ENCODE measurements at regions not wholly inside any gene's neighbourhood (a gene's known extent, or its start where the extent isn't known, plus 50 kb on each side); places are given as distances from the start of the nearest gene placed in this dataset.
"Not testable (repeated sequence)": the region's sequence is repeated elsewhere in the genome, so short reads cannot be mapped to it uniquely, and the experiment has no call there.

GRCh38 chr4:27685947-27686346, 825.3 kb downstream of the STIM2 start:
- Histone ChIP-seq H3K9me3 (ENCODE audit: low read depth, low read length) (no peaks in the 10 kb centered on the region), H3K4me1 (ENCODE audit: insufficient read depth, low read length) (no peaks in the 10 kb centered on the region), H4K20me1 (ENCODE audit: insufficient read depth, low read length) (no peaks in the 10 kb centered on the region), H3K4me2 (ENCODE audit: insufficient read depth, low read length) (no peak overlapping the region), H3K79me2 (ENCODE audit: insufficient read depth, low read length) (no peaks in the 10 kb centered on the region), H3K27ac (ENCODE audit: low read depth, low read length) (no peak overlapping the region), H3K36me3 (ENCODE audit: insufficient read depth, low read length) (no peaks in the 10 kb centered on the region), H3K27me3 (ENCODE audit: insufficient read depth, low read length) (no peaks in the 10 kb centered on the region), H2AFZ (ENCODE audit: low read length) (no peak overlapping the region), H3K4me3 (ENCODE audit: insufficient read depth, low read length) (no peak overlapping the region)
- TF ChIP-seq CTCF (IDR thresholded peaks at IDR 0.05; ENCODE audit: extremely low read depth, low read depth, low read length), result no peak
- DNase-seq (ENCODE audit: insufficient read length, low spot score, missing footprints), result no peak

GRCh38 chr4:27692158-27692557, 831.5 kb downstream of the STIM2 start:
- no peaks in the 10 kb centered on the region for H3K36me3 ChIP-seq (ENCODE audit: insufficient read depth, low read length)
- DNase-seq (ENCODE audit: insufficient read length, low spot score, missing footprints), result no peak
- no peak for TF ChIP-seq CTCF (IDR thresholded peaks at IDR 0.05; ENCODE audit: extremely low read depth, low read depth, low read length)
- H3K27me3 ChIP-seq (ENCODE audit: insufficient read depth, low read length), result no peaks in the 10 kb centered on the region
- no peak overlapping the region for H3K27ac ChIP-seq (ENCODE audit: low read depth, low read length)
- no peaks in the 10 kb centered on the region for H4K20me1 ChIP-seq (ENCODE audit: insufficient read depth, low read length)
- no peak overlapping the region for H2AFZ ChIP-seq (ENCODE audit: low read length)
- H3K79me2 ChIP-seq (ENCODE audit: insufficient read depth, low read length), result no peaks in the 10 kb centered on the region
- H3K4me1 ChIP-seq (ENCODE audit: insufficient read depth, low read length), result no peaks in the 10 kb centered on the region
- H3K9me3 ChIP-seq (ENCODE audit: low read depth, low read length), result no peaks in the 10 kb centered on the region
- no peak overlapping the region for H3K4me3 ChIP-seq (ENCODE audit: insufficient read depth, low read length)
- H3K4me2 ChIP-seq (ENCODE audit: insufficient read depth, low read length), result no peak overlapping the region

GRCh38 chr4:27692868-27693634, 832.4 kb downstream of the STIM2 start:
- Histone ChIP-seq H3K4me1 (ENCODE audit: insufficient read depth, low read length) (no peaks in the 10 kb centered on the region), H3K27ac (ENCODE audit: low read depth, low read length) (no peak overlapping the region), H3K4me3 (ENCODE audit: insufficient read depth, low read length) (no peak overlapping the region), H3K79me2 (ENCODE audit: insufficient read depth, low read length) (no peaks in the 10 kb centered on the region), H3K27me3 (ENCODE audit: insufficient read depth, low read length) (no peaks in the 10 kb centered on the region), H4K20me1 (ENCODE audit: insufficient read depth, low read length) (no peaks in the 10 kb centered on the region), H3K9me3 (ENCODE audit: low read depth, low read length) (no peaks in the 10 kb centered on the region), H3K4me2 (ENCODE audit: insufficient read depth, low read length) (no peak overlapping the region), H3K36me3 (ENCODE audit: insufficient read depth, low read length) (no peaks in the 10 kb centered on the region), H2AFZ (ENCODE audit: low read length) (no peak overlapping the region)
- DNase-seq (ENCODE audit: insufficient read length, low spot score, missing footprints), result no peak
- TF ChIP-seq CTCF (IDR thresholded peaks at IDR 0.05; ENCODE audit: extremely low read depth, low read depth, low read length), result no peak

- not testable (repeated sequence) for H3K4me3 ChIP-seq (ENCODE audit: insufficient read depth, low read length); H3K9me3 ChIP-seq (ENCODE audit: low read depth, low read length); H3K4me1 ChIP-seq (ENCODE audit: insufficient read depth, low read length); H2AFZ ChIP-seq (ENCODE audit: low read length); H4K20me1 ChIP-seq (ENCODE audit: insufficient read depth, low read length); H3K27ac ChIP-seq (ENCODE audit: low read depth, low read length); H3K79me2 ChIP-seq (ENCODE audit: insufficient read depth, low read length); H3K4me2 ChIP-seq (ENCODE audit: insufficient read depth, low read length); DNase-seq (ENCODE audit: insufficient read length, low spot score, missing footprints); H3K36me3 ChIP-seq (ENCODE audit: insufficient read depth, low read length); H3K27me3 ChIP-seq (ENCODE audit: insufficient read depth, low read length)
Measured at GRCh38 chr4:27696257-27696656, 835.6 kb downstream of the STIM2 start.
